ENCODE measurements at regions not wholly inside any gene's neighbourhood (a gene's known extent, or its start where the extent isn't known, plus 50 kb on each side); places are given as distances from the start of the nearest gene placed in this dataset.

- no peaks in the 10 kb centered on the region for H3K79me2 ChIP-seq (ENCODE audit: low read depth)
- H3K4me2 ChIP-seq = no peak overlapping the region
- H2AFZ ChIP-seq (replicated peaks) = no peak overlapping the region
These were observed 244.4 kb upstream of the SLITRK1 start for GRCh38 chr13:84126671-84127171.

DNA sequence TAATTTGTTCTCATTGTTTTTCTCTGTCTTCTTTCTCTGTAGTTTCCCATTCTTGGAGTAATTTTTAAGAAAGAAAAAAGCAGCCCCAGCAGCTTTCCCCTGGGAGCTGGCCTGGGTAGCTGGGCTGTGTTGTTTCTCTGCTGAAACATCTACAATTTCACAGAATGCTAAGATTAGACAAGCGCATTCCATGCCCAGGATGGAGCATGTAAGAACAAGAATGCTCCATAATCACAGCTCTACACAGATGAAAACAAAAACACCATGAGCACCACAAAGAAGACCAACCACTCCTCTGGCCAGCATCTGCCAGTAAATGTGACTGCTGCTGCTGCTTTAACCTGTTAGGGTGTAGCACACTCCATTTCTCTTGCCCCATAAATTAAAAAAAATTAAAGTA, 239.2 kb upstream of the SLITRK1 start:
- no peaks in the 10 kb centered on the region for H3K27me3 ChIP-seq
- Mint-ChIP-seq H3K36me3 (no peaks in the 10 kb centered on the region), H3K4me3 (no peak overlapping the region), H3K9me3 (peaks cover 2% of the 10 kb centered on the region), H3K27me3 (ENCODE audit: insufficient read depth, low read depth) (no peaks in the 10 kb centered on the region), H3K4me1 (peaks cover 18% of the 10 kb centered on the region), H3K27ac (peak overlapping the region; percentile 90)
- DNase-seq (ENCODE audit: low spot score) = peak; percentile 40
- H3K79me2 ChIP-seq (ENCODE audit: low read depth) = no peaks in the 10 kb centered on the region
- peak overlapping the region; percentile 88 for H2AFZ ChIP-seq (replicated peaks)
- H3F3A ChIP-seq (ENCODE audit: low read depth) = peaks cover 7% of the 10 kb centered on the region
- peak overlapping the region; percentile 6 for H3K4me2 ChIP-seq
- no peak overlapping the region for H3K9ac ChIP-seq
- H4K20me1 ChIP-seq (ENCODE audit: low read depth) = no peaks in the 10 kb centered on the region
- TF ChIP-seq EZH2 (IDR thresholded peaks at IDR 0.05) (no peak), EZH2phosphoT487 (IDR thresholded peaks at IDR 0.05) (no peak)
- TF ChIP-seq, protein P1, sequence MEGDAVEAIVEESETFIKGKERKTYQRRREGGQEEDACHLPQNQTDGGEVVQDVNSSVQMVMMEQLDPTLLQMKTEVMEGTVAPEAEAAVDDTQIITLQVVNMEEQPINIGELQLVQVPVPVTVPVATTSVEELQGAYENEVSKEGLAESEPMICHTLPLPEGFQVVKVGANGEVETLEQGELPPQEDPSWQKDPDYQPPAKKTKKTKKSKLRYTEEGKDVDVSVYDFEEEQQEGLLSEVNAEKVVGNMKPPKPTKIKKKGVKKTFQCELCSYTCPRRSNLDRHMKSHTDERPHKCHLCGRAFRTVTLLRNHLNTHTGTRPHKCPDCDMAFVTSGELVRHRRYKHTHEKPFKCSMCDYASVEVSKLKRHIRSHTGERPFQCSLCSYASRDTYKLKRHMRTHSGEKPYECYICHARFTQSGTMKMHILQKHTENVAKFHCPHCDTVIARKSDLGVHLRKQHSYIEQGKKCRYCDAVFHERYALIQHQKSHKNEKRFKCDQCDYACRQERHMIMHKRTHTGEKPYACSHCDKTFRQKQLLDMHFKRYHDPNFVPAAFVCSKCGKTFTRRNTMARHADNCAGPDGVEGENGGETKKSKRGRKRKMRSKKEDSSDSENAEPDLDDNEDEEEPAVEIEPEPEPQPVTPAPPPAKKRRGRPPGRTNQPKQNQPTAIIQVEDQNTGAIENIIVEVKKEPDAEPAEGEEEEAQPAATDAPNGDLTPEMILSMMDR (IDR thresholded peaks at IDR 0.05) = no peak
- H3K27ac ChIP-seq = peak overlapping the region; percentile 40
- peaks cover 35% of the 10 kb centered on the region for H3K4me1 ChIP-seq
- no peaks in the 10 kb centered on the region for H3K9me3 ChIP-seq (ENCODE audit: low read depth)
- no peak overlapping the region for H3K4me3 ChIP-seq
- no peaks in the 10 kb centered on the region for H3K36me3 ChIP-seq

More at GRCh38 chr13:84126671-84127171, 244.4 kb upstream of the SLITRK1 start:
- no peak overlapping the region for H3K9ac ChIP-seq
- H3K4me3 Mint-ChIP-seq = no peak overlapping the region
- H3K27me3 Mint-ChIP-seq (ENCODE audit: insufficient read depth, low read depth) = no peaks in the 10 kb centered on the region
- H3K27ac ChIP-seq = no peak overlapping the region
- no peaks in the 10 kb centered on the region for H3K27me3 ChIP-seq
- no peaks in the 10 kb centered on the region for H4K20me1 ChIP-seq (ENCODE audit: low read depth)
- TF ChIP-seq, protein P1 (IDR thresholded peaks at IDR 0.05) = no peak
- no peak for TF ChIP-seq EZH2phosphoT487 (IDR thresholded peaks at IDR 0.05)
- TF ChIP-seq EZH2 (IDR thresholded peaks at IDR 0.05) = no peak
- peaks cover 5% of the 10 kb centered on the region for H3K4me1 Mint-ChIP-seq
- H3K9me3 ChIP-seq (ENCODE audit: low read depth) = no peaks in the 10 kb centered on the region
- H3F3A ChIP-seq (ENCODE audit: low read depth) = no peaks in the 10 kb centered on the region
- H3K9me3 Mint-ChIP-seq = no peaks in the 10 kb centered on the region
- H3K4me1 ChIP-seq = peaks cover 11% of the 10 kb centered on the region
- no peak overlapping the region for H3K27ac Mint-ChIP-seq
- DNase-seq (ENCODE audit: low spot score) = no peak
- H3K36me3 ChIP-seq = no peaks in the 10 kb centered on the region
- H3K4me3 ChIP-seq = no peak overlapping the region
- no peaks in the 10 kb centered on the region for H3K36me3 Mint-ChIP-seq

DNA sequence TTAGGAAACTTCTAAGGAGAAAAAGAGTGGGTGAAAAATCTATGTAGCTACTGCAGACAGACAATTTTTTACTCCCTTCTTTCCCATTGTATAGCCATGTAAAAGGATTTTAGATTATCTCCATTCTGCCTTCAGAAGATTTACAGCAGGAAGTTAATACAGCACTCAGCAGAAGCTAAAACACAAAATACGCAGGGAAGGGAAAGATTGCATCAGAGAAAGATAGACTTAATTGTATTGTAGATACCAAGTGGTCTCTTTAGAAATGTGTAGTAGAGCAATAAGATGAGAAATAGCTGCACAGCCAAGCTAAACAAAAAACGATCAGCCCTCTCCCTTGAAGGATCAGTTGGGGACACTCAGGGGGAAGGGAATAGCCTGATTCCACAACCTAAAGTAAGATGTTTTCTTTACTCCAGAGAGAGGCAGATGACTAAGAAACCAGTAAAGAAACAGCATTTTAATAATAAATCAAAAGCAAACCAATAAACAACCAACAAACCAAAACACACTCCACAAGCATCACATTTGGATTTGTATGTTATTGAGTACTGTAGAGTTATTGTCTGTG, 236.7 kb upstream of the SLITRK1 start:
- Histone ChIP-seq H3K27ac (peak overlapping the region; percentile 29), H3K4me3 (peak overlapping the region; percentile 8), H3K4me1 (peaks cover 31% of the 10 kb centered on the region), H4K20me1 (ENCODE audit: low read depth) (no peaks in the 10 kb centered on the region), H3K79me2 (ENCODE audit: low read depth) (no peaks in the 10 kb centered on the region), H3K9ac (no peak overlapping the region), H3F3A (ENCODE audit: low read depth) (peaks cover 7% of the 10 kb centered on the region), H3K4me2 (peak overlapping the region; percentile 11), H3K36me3 (no peaks in the 10 kb centered on the region), H3K27me3 (no peaks in the 10 kb centered on the region), H2AFZ (replicated peaks) (peak overlapping the region; percentile 95), H3K9me3 (ENCODE audit: low read depth) (no peaks in the 10 kb centered on the region)
- H3K9me3 Mint-ChIP-seq = peaks cover 2% of the 10 kb centered on the region
- no peaks in the 10 kb centered on the region for H3K27me3 Mint-ChIP-seq (ENCODE audit: insufficient read depth, low read depth)
- no peak overlapping the region for H3K27ac Mint-ChIP-seq
- H3K36me3 Mint-ChIP-seq = no peaks in the 10 kb centered on the region
- no peak overlapping the region for H3K4me3 Mint-ChIP-seq
- TF ChIP-seq, protein P1 (IDR thresholded peaks at IDR 0.05) = no peak
- TF ChIP-seq EZH2 (IDR thresholded peaks at IDR 0.05) (no peak), EZH2phosphoT487 (IDR thresholded peaks at IDR 0.05) (no peak)
- H3K4me1 Mint-ChIP-seq = peaks cover 18% of the 10 kb centered on the region
- no peak for DNase-seq (ENCODE audit: low spot score)
